GM23338 (cell line): ENCODE measurements at regions not wholly inside any gene's neighbourhood (a gene's known extent, or its start where the extent isn't known, plus 50 kb on each side); places are given as distances from the start of the nearest gene placed in this dataset.

Experiments used
- ATAC-seq: fragments of 200-7000 bp; cut with Tn5 transposase; 3 replicates; pipeline ENCODE4 v1.9.1; 2020
- DNase-seq: peaks from one replicate; pipeline ENCODE4 v3.0.0-alpha.2; 2015; ENCODE audit warnings: low spot score
- H2AFZ ChIP-seq: fragments of 200-600 bp; sonication (generic); 2 replicates; pipeline ENCODE4 v1.8.0; 2016; ENCODE audit warnings: antibody characterized with exemption, mild to moderate bottlenecking, moderate library complexity
- H3F3A ChIP-seq: fragments of 200-600 bp; sonication (generic); replicated peaks from 2 replicates; pipeline ENCODE4 v1.8.0; 2017; ENCODE audit warnings: antibody characterized with exemption, mixed run types, low read depth
- H3K27ac ChIP-seq: fragments of 200-600 bp; sonication (generic); 2 replicates; pipeline ENCODE4 v1.6.1; 2016; ENCODE audit warnings: low read depth
- H3K27me3 ChIP-seq: fragments of 200-600 bp; sonication (generic); 2 replicates; pipeline ENCODE4 v1.8.0; 2016; ENCODE audit warnings: mild to moderate bottlenecking, mixed run types, moderate library complexity; ENCODE audit not compliant: insufficient read depth
- H3K36me3 ChIP-seq: fragments of 200-600 bp; sonication (generic); 2 replicates; pipeline ENCODE4 v1.8.0; 2016; ENCODE audit warnings: mild to moderate bottlenecking; ENCODE audit not compliant: insufficient read depth
- H3K4me1 ChIP-seq: fragments of 200-600 bp; sonication (generic); 2 replicates; pipeline ENCODE4 v1.8.0; 2016; ENCODE audit warnings: mild to moderate bottlenecking, moderate library complexity; ENCODE audit not compliant: insufficient read depth
- H3K4me2 ChIP-seq: fragments of 200-600 bp; sonication (generic); 2 replicates; pipeline ENCODE4 v1.7.1; 2017; ENCODE audit warnings: mixed run types
- H3K4me3 ChIP-seq: fragments of 200-600 bp; sonication (generic); 2 replicates; pipeline ENCODE4 v1.6.1; 2016; ENCODE audit warnings: mixed run types
- H3K79me2 ChIP-seq: fragments of 200-600 bp; sonication (generic); replicated peaks from 2 replicates; pipeline ENCODE4 v1.8.0; 2017; ENCODE audit warnings: mild to moderate bottlenecking; ENCODE audit not compliant: insufficient read depth
- H3K9me2 ChIP-seq: fragments of 200-600 bp; sonication (generic); 2 replicates; pipeline ENCODE4 v1.8.0; 2017; ENCODE audit not compliant: insufficient read depth
- H4K20me1 ChIP-seq: fragments of 200-600 bp; sonication (generic); replicated peaks from 2 replicates; pipeline ENCODE4 v1.8.0; 2017; ENCODE audit warnings: mild to moderate bottlenecking; ENCODE audit not compliant: insufficient read depth
- H3K27ac Mint-ChIP-seq: 2 replicates; pipeline ENCODE4 v1.8.0; 2020; ENCODE audit warnings: inconsistent platforms, mild to moderate bottlenecking, moderate library complexity, mixed read lengths
- H3K27me3 Mint-ChIP-seq: 3 replicates; pipeline ENCODE4 v1.8.0; 2022; ENCODE audit warnings: low read depth, mild to moderate bottlenecking, moderate library complexity, mixed read lengths, inconsistent platforms; ENCODE audit not compliant: insufficient read depth, poor library complexity
- H3K36me3 Mint-ChIP-seq: 3 replicates; pipeline ENCODE4 v1.8.0; 2021; ENCODE audit warnings: low read depth, mild to moderate bottlenecking, inconsistent platforms, moderate library complexity, mixed read lengths
- H3K4me1 Mint-ChIP-seq: 3 replicates; pipeline ENCODE4 v1.8.0; 2020; ENCODE audit warnings: mild to moderate bottlenecking, inconsistent platforms, mixed read lengths
- H3K4me3 Mint-ChIP-seq: 3 replicates; pipeline ENCODE4 v1.8.0; 2021; ENCODE audit warnings: moderate library complexity, mild to moderate bottlenecking, inconsistent platforms, mixed read lengths
- H3K9me3 Mint-ChIP-seq: 3 replicates; pipeline ENCODE4 v1.8.0; 2020; ENCODE audit warnings: moderate library complexity, mild to moderate bottlenecking, inconsistent platforms, mixed read lengths
- CREB1 ChIP-seq: fragments of 250-450 bp; sonication (Bioruptor Pico); IDR thresholded peaks from 2 replicates; pipeline ENCODE4 v1.5.0; 2020; ENCODE audit warnings: low read depth, mild to moderate bottlenecking, moderate library complexity
- CTCF ChIP-seq, 2 experiments: fragments of 200-600 bp in 1 of 2; sonication (generic) in 1 of 2; conservative IDR thresholded peaks; 2 replicates each; pipeline versions ENCODE4 v1.5.1 to v1.6.1; 2016 to 2017; ENCODE audit warnings: antibody characterized with exemption in 2 of 2, low read depth in 2 of 2, mild to moderate bottlenecking in 2 of 2, moderate library complexity in 1 of 2
- ETS1 ChIP-seq: IDR thresholded peaks from 2 replicates; pipeline ENCODE4 v1.6.1; 2016; ENCODE audit warnings: antibody characterized with exemption
- EZH2 ChIP-seq: fragments of 200-600 bp; sonication (generic); IDR thresholded peaks from one replicate; pipeline ENCODE4 v1.8.0; 2017; ENCODE audit warnings: antibody characterized with exemption, mild to moderate bottlenecking, low read depth; ENCODE audit not compliant: unreplicated experiment
- EZH2phosphoT487 ChIP-seq: fragments of 200-600 bp; sonication (generic); IDR thresholded peaks from one replicate; pipeline ENCODE4 v1.8.1; 2018; ENCODE audit warnings: antibody characterized with exemption; ENCODE audit not compliant: unreplicated experiment
- JUNB ChIP-seq: IDR thresholded peaks from one replicate; pipeline ENCODE4 v1.6.1; 2016; ENCODE audit warnings: antibody characterized with exemption; ENCODE audit not compliant: unreplicated experiment
- NANOG ChIP-seq: IDR thresholded peaks from 2 replicates; pipeline ENCODE4 v1.6.1; 2016; ENCODE audit warnings: antibody characterized with exemption, borderline replicate concordance
- POLR2AphosphoS5 ChIP-seq: IDR thresholded peaks from 2 replicates; pipeline ENCODE4 v1.6.1; 2016; ENCODE audit warnings: antibody characterized with exemption, low read depth
- REST ChIP-seq: IDR thresholded peaks from one replicate; pipeline ENCODE4 v1.6.1; 2018; ENCODE audit warnings: antibody characterized with exemption; ENCODE audit not compliant: unreplicated experiment
- STAT1 ChIP-seq: IDR thresholded peaks from one replicate; pipeline ENCODE4 v1.6.1; 2016; ENCODE audit warnings: antibody characterized with exemption; ENCODE audit not compliant: unreplicated experiment
- ZNF114 ChIP-seq: fragments of 250-450 bp; sonication (Bioruptor Pico); IDR thresholded peaks from 2 replicates; pipeline ENCODE4 v1.5.0; 2020; ENCODE audit warnings: mild to moderate bottlenecking, moderate library complexity
- ZNF331 ChIP-seq: fragments of 250-450 bp; sonication (Bioruptor Pico); IDR thresholded peaks from 2 replicates; pipeline ENCODE4 v1.5.0; 2020; ENCODE audit warnings: low read depth, mild to moderate bottlenecking, moderate library complexity
- ZNF462 ChIP-seq: fragments of 250-450 bp; sonication (Bioruptor Pico); IDR thresholded peaks from 2 replicates; pipeline ENCODE4 v1.5.0; 2020; ENCODE audit warnings: mild to moderate bottlenecking, moderate library complexity

- Histone ChIP-seq H3K27me3 (no peaks in the 10 kb centered on the region), H3K4me2 (no peak overlapping the region), H3K27ac (no peak overlapping the region), H3F3A (no peaks in the 10 kb centered on the region), H3K4me1 (no peaks in the 10 kb centered on the region), H2AFZ (no peak overlapping the region), H3K4me3 (no peak overlapping the region), H4K20me1 (no peaks in the 10 kb centered on the region), H3K36me3 (no peaks in the 10 kb centered on the region), H3K9me2 (no peaks in the 10 kb centered on the region), H3K79me2 (no peaks in the 10 kb centered on the region)
- Mint-ChIP-seq H3K4me1 (no peaks in the 10 kb centered on the region), H3K36me3 (no peaks in the 10 kb centered on the region), H3K27ac (peak overlapping the region; percentile 30; the same call in 1 of the 2 replicates), H3K4me3 (no peak overlapping the region), H3K9me3 (peaks cover 3% of the 10 kb centered on the region; the same call in 2 of the 3 replicates), H3K27me3 (no peaks in the 10 kb centered on the region)
- TF ChIP-seq NANOG: no peak
- no peak for TF ChIP-seq ZNF462 (CRISPR knock-in tag)
- TF ChIP-seq CREB1: no peak
- TF ChIP-seq ZNF331 (CRISPR knock-in tag): no peak
- no peak for TF ChIP-seq CTCF (conservative IDR thresholded peaks at IDR 0.05; ENCODE audit: low read depth in 2 of 2)
- TF ChIP-seq ETS1: no peak
- TF ChIP-seq EZH2phosphoT487: no peak
- TF ChIP-seq JUNB: no peak
- no peak for TF ChIP-seq POLR2AphosphoS5
- TF ChIP-seq STAT1: no peak
- TF ChIP-seq ZNF114 (CRISPR knock-in tag): no peak
- no peak for TF ChIP-seq REST
- TF ChIP-seq EZH2: no peak
- DNase-seq (no peak), ATAC-seq (no peak)
Measured at GRCh38 chr5:8508231-8508630, 639.3 kb downstream of the MTRR start.
